ENCODE measurements at regions not wholly inside any gene's neighbourhood (a gene's known extent, or its start where the extent isn't known, plus 50 kb on each side); places are given as distances from the start of the nearest gene placed in this dataset.

- DNase-seq: no peak
Observed at GRCh38 chr10:112087953-112088456, 95.6 kb downstream of the GPAM start.

GRCh38 chr10:112091703-112092102 is 91.9 kb downstream of the GPAM start:
- DNase-seq: no peak

- no peak for DNase-seq
Observed at GRCh38 chr10:112092519-112092918, 91.0 kb downstream of the GPAM start.

- no peak for DNase-seq
Observed at GRCh38 chr10:112094984-112095383, 88.6 kb downstream of the GPAM start.

GRCh38 chr10:112095731-112096130 is 87.8 kb downstream of the GPAM start:
- no peak for DNase-seq

- DNase-seq: no peak
Observed at GRCh38 chr10:112098682-112099081, 84.9 kb downstream of the GPAM start.

All from CD4-positive, alpha-beta T cell treated with Interleukin-10 for 1 hour (primary cell).